ENCODE measurements at regions not wholly inside any gene's neighbourhood (a gene's known extent, or its start where the extent isn't known, plus 50 kb on each side); places are given as distances from the start of the nearest gene placed in this dataset.

GRCh38 chr19:28238270-28238820, 974.6 kb downstream of the UQCRFS1 start:
- DNase-seq (ENCODE audit: low spot score), result no peak

DNA sequence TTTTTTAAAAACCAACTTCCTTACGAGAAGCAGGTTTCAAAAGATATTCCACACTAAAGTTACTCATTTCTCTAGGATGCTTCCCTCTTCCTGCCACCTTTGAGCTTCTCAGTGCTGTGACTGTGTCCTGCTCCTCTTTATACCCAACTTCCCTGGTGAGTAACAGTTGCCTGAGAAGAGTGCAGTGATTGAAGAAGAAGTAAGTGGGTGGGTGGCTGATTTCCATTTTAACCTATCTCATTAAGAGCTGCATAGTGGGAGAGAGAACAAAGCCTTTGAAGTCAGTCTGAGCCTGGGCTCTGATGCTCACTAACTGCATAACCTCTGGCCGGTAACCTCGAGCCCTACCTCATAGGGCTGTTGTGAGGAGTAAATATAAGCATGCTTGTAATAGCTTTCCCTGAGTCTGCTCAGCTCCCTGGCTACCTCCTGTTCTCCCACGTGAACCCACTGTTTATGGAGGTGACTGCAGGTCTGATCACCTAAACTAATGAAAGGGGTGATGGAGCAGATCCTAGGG, 977.3 kb downstream of the UQCRFS1 start:
- no peak for DNase-seq (ENCODE audit: low spot score)

DNA sequence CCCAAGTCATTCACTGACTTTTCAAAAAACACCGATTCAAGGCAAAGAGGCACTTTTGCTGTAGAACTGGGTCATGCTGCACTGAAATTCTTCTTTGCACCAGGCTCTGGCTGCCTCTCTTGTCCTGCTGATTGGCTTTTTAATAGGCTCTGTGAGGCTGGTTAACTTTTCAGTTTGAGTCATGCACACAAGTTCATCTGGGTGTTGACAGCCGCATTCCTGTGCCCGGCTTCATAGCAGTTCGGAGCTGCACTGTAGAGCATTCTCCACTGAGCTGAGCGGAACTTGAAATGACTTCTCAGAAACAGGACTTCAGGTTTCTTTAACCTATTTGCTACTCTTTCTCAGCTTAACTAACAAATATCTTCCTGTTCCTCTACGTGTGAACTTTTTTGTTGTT, 978.3 kb downstream of the UQCRFS1 start:
- no peak for DNase-seq (ENCODE audit: low spot score)

GRCh38 chr19:28228854-28229253, 984.1 kb downstream of the UQCRFS1 start:
- DNase-seq (ENCODE audit: low spot score), result no peak

- no peak for DNase-seq (ENCODE audit: low spot score)
These were observed 988.5 kb downstream of the UQCRFS1 start for GRCh38 chr19:28224441-28224840.

DNA sequence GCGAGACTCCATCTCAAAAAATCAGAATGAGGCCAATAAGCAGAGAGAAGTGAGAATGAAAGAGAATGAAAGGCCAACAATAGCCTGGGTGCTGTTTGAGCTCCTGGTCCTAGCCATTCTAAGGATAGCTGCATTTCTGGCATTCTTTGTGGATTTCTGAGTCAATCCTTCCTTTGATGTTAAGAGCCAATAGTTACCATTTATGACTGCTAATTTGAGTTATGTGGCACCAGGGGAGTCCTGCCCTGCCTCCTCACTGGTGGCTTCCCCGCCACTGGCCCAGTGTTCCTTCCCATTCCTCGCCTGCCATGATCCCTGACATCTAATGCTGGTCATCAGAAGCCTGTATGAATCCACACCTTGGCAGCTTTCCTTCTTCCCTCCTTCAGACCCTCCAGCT, 991.2 kb downstream of the UQCRFS1 start:
- DNase-seq (ENCODE audit: low spot score), result no peak

DNA sequence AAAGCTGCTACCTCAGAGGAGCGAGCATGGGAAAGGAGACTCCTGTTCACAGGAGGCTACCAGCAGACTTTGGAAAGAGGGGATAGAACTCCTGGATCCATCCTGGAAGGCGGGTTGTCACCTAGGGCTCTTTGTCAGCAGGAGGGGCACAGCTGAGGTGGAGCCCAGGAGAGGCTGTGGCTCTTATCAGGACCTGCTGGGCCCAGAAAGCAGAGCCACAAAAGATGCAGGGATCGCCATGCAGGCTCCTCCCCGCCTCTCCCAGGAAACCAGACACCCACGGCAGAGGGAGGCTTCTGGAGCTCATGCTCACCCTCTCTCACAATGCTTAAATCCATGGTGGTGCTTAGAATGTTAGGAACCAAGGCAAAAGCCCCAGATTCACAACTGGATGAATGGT, 994.2 kb downstream of the UQCRFS1 start:
- no peak for DNase-seq (ENCODE audit: low spot score)

DNA sequence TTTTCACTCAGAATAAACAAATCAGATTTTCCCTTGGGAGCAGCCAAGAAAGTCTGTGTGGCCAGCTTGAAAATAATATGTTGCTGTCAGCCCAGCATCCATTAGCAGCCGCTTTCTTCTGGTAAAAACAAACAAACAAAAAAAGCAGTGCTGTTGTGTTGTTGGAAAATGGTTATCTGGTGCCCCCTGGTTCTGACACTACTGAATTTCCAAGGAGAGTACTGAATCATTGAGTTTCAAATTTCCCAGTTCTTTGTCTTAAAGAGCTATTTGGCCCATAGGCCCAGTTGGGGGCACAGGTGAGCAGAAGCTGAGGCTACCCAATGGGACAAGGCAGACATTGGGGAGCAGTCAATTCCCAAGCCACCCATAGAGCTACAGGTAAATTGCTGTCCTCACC, 995.9 kb downstream of the UQCRFS1 start:
- DNase-seq (ENCODE audit: low spot score), result no peak

- no peak for DNase-seq (ENCODE audit: low spot score)
These were observed 999.4 kb downstream of the UQCRFS1 start for GRCh38 chr19:28213470-28214082.

- no peak for DNase-seq (ENCODE audit: low spot score)
These were observed 1002.1 kb downstream of the UQCRFS1 start for GRCh38 chr19:28210886-28211285.

- DNase-seq (ENCODE audit: low spot score), result no peak
These were observed 1004.2 kb downstream of the UQCRFS1 start for GRCh38 chr19:28208745-28209144.

GRCh38 chr19:28207244-28207643, 1005.7 kb downstream of the UQCRFS1 start:
- no peak for DNase-seq (ENCODE audit: low spot score)

DNA sequence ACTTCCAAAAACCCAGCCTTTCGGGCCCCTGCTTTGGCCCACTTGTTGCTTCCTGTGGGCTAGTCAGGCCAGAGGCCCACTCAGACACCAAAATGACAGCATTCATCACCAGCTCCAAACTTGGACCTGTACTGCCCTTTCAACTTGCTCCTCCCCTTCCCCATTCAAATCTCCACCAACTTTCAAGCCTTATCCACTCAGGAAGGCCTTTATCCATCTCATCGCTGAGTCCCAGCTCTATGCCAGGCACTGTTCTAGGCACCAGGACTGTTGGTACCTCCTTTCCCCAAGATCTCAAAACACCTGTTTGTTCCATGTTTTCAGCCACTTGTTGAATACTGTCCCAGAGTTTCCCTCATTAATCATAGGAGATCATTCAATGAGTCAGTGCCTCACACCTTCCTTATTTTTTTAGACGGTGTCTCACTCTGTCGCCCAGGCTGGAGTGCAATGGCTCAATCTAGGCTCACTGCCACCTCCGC, 1011.4 kb downstream of the UQCRFS1 start:
- no peak for DNase-seq (ENCODE audit: low spot score)

DNA sequence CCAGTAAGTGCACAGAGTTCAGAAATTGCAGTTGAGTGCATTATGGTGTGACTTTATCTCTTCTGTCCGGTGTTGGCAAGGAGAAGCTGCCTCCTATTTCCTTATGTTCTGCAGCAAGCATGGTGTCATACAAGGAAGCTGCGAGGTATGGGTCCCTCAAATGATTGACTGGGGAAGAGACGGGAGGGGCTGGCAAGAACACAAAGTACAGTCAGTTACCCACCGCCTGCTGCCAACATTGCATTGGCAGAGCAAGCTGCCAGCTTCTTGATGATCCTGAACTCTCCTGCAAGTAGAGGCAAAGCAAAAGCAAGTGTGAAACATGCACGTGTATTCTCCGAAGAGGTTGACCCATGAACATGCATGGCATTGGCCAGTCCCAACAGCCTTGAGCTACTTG, 1013.6 kb downstream of the UQCRFS1 start:
- no peak for DNase-seq (ENCODE audit: low spot score)

- no peak for DNase-seq (ENCODE audit: low spot score)
These were observed 1016.0 kb downstream of the UQCRFS1 start for GRCh38 chr19:28196961-28197360.

GRCh38 chr19:28196101-28196500, 1016.9 kb downstream of the UQCRFS1 start:
- no peak for DNase-seq (ENCODE audit: low spot score)

- no peak for DNase-seq (ENCODE audit: low spot score)
These were observed 1027.3 kb downstream of the UQCRFS1 start for GRCh38 chr19:28185646-28186045.

DNA sequence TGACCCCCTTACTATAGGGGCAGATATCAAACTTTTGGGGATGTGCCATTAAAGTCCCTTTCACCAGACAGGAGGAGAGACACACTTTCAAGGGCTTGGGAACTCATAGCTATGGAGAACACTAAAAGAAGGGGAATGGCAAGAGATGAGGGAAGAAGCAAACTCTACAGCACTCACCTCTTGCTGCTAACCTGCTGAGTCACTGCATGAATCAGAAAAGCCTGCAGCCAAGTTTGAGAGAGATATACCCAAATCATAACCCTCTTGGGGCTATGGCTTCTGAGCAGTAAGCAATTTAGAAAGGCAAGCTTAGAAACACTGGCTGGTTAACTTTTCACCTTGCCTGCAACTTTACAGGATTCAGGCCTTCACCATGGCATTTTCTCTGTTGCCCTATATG, 1028.0 kb downstream of the UQCRFS1 start:
- DNase-seq (ENCODE audit: low spot score), result no peak

DNA sequence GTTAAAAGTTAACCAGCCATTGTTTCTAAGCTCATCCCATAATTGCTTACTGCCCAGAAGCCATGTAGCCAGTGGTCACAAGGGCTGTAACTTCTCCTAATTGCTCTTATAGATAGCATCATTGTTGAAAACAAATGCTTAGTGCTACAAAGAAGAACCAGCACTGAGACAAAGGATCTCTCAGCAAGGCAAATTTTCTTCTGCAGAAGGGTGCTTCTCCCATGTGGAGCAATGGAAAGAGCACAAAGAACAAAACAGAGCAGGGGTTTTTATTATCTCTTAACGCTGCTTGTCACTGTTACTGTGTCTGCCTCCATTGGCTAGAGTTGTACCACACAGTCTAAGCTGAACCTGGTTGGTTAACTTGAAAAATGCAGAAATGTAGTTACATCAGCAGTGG, 1036.8 kb downstream of the UQCRFS1 start:
- no peak for DNase-seq (ENCODE audit: low spot score)

- no peak for DNase-seq (ENCODE audit: low spot score)
These were observed 1041.0 kb downstream of the UQCRFS1 start for GRCh38 chr19:28171983-28172382.

DNA sequence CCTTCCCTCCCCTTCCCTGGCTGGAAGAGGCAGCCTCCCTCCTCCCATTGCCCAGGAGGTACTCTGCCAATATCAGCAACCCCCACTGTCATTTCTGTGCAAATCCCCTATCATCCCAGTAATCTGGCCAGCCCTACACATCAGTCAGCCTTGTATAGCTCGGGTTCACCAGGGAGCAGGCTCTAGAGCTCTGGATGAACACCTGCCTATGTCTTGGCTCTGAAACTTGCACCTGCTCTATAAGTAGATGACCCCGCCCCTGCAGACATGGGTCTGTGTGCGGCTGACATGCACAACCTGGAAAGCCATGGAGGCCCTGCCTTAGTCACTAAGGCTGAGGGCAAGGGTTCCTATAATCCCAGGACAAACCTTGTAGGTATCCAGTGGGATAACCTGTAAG, 1042.9 kb downstream of the UQCRFS1 start:
- no peak for DNase-seq (ENCODE audit: low spot score)

GRCh38 chr19:28169168-28169887, 1043.6 kb downstream of the UQCRFS1 start:
- DNase-seq (ENCODE audit: low spot score), result no peak

GRCh38 chr19:28168557-28168956, 1044.4 kb downstream of the UQCRFS1 start:
- DNase-seq (ENCODE audit: low spot score), result no peak

Measured in left forelimb (tissue), 1 donor.